ENCODE measurements at regions not wholly inside any gene's neighbourhood (a gene's known extent, or its start where the extent isn't known, plus 50 kb on each side); places are given as distances from the start of the nearest gene placed in this dataset.

GRCh38 chr15:95459273-95459672, 871.2 kb upstream of the NR2F2 start:
- no peak overlapping the region for H3K27ac ChIP-seq (ENCODE audit: low read length)
- H2AFZ ChIP-seq (ENCODE audit: low read length): no peak overlapping the region
- no peak for TF ChIP-seq CTCF (IDR thresholded peaks at IDR 0.05; ENCODE audit: low read length)
- no peak for TF ChIP-seq EZH2phosphoT487 (IDR thresholded peaks at IDR 0.05; ENCODE audit: low read length)
- TF ChIP-seq EZH2 (optimal IDR thresholded peaks at IDR 0.05; ENCODE audit: low read depth, low read length): no peak
- no peaks in the 10 kb centered on the region; the same call in 1 of the 2 replicates for H3K36me3 ChIP-seq (replicated peaks; ENCODE audit: insufficient read depth, low read length)
- H3K9ac ChIP-seq (ENCODE audit: low read length): no peak overlapping the region
- no peaks in the 10 kb centered on the region for H3K9me2 ChIP-seq (replicated peaks; ENCODE audit: insufficient read depth, low read length)
- H3F3A ChIP-seq (ENCODE audit: insufficient read depth, low read length): no peaks in the 10 kb centered on the region
- no peaks in the 10 kb centered on the region for H3K9me3 ChIP-seq (replicated peaks; ENCODE audit: insufficient read depth, low read length)
- no peaks in the 10 kb centered on the region for H3K4me1 ChIP-seq (ENCODE audit: low read length)
- H3K79me2 ChIP-seq (ENCODE audit: low read length): no peaks in the 10 kb centered on the region
- no peak overlapping the region for H3K4me3 ChIP-seq (ENCODE audit: low read length)
- DNase-seq: no peak
- H3K27me3 ChIP-seq (replicated peaks; ENCODE audit: insufficient read depth, low read length): no peaks in the 10 kb centered on the region
- H4K20me1 ChIP-seq (ENCODE audit: insufficient read depth, low read length): no peaks in the 10 kb centered on the region
- no peak overlapping the region for H3K4me2 ChIP-seq (ENCODE audit: low read depth, low read length)

GRCh38 chr15:95464509-95464908, 866.0 kb upstream of the NR2F2 start:
- no peak for TF ChIP-seq CTCF (IDR thresholded peaks at IDR 0.05; ENCODE audit: low read length)
- TF ChIP-seq EZH2phosphoT487 (IDR thresholded peaks at IDR 0.05; ENCODE audit: low read length): no peak
- no peak for TF ChIP-seq EZH2 (optimal IDR thresholded peaks at IDR 0.05; ENCODE audit: low read depth, low read length)
- Histone ChIP-seq H4K20me1 (ENCODE audit: insufficient read depth, low read length) (no peaks in the 10 kb centered on the region), H3K9me2 (replicated peaks; ENCODE audit: insufficient read depth, low read length) (no peaks in the 10 kb centered on the region), H3K79me2 (ENCODE audit: low read length) (no peaks in the 10 kb centered on the region), H3K27me3 (replicated peaks; ENCODE audit: insufficient read depth, low read length) (no peaks in the 10 kb centered on the region), H2AFZ (ENCODE audit: low read length) (no peak overlapping the region), H3K4me1 (ENCODE audit: low read length) (no peaks in the 10 kb centered on the region), H3K4me3 (ENCODE audit: low read length) (no peak overlapping the region), H3K9me3 (replicated peaks; ENCODE audit: insufficient read depth, low read length) (no peaks in the 10 kb centered on the region), H3F3A (ENCODE audit: insufficient read depth, low read length) (no peaks in the 10 kb centered on the region), H3K4me2 (ENCODE audit: low read depth, low read length) (no peak overlapping the region), H3K9ac (ENCODE audit: low read length) (no peak overlapping the region), H3K27ac (ENCODE audit: low read length) (no peak overlapping the region), H3K36me3 (replicated peaks; ENCODE audit: insufficient read depth, low read length) (no peaks in the 10 kb centered on the region; the same call in 1 of the 2 replicates)
- no peak for DNase-seq

DNA sequence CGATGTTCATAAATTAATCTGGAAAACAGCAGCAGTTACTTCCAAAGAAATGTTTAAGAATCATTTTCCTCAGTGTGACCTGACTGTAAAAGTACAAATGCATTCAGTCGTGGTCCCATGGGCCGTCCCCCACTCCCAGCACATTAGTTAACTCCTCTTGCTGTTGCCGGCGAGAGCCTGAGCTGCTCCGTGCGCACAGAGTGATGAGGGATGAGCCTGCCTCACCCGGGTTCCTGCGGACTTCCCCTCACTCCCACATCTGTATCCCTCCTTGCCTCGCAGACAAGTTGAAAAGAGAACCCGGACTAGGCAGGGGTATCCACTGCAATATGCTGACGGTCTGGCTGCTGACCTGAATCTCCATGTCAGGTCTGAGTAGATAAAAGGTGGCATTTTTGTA, 861.7 kb upstream of the NR2F2 start:
- no peaks in the 10 kb centered on the region for H3K79me2 ChIP-seq (ENCODE audit: low read length)
- no peaks in the 10 kb centered on the region for H3F3A ChIP-seq (ENCODE audit: insufficient read depth, low read length)
- H3K4me1 ChIP-seq (ENCODE audit: low read length): no peaks in the 10 kb centered on the region
- no peaks in the 10 kb centered on the region for H3K27me3 ChIP-seq (replicated peaks; ENCODE audit: insufficient read depth, low read length)
- H3K4me2 ChIP-seq (ENCODE audit: low read depth, low read length): no peak overlapping the region
- H3K36me3 ChIP-seq (replicated peaks; ENCODE audit: insufficient read depth, low read length): no peaks in the 10 kb centered on the region
- no peak for DNase-seq
- no peaks in the 10 kb centered on the region for H4K20me1 ChIP-seq (ENCODE audit: insufficient read depth, low read length)
- H2AFZ ChIP-seq (ENCODE audit: low read length): no peak overlapping the region
- TF ChIP-seq EZH2 (optimal IDR thresholded peaks at IDR 0.05; ENCODE audit: low read depth, low read length) (no peak), CTCF (IDR thresholded peaks at IDR 0.05; ENCODE audit: low read length) (no peak), EZH2phosphoT487 (IDR thresholded peaks at IDR 0.05; ENCODE audit: low read length) (no peak)
- no peaks in the 10 kb centered on the region for H3K9me2 ChIP-seq (replicated peaks; ENCODE audit: insufficient read depth, low read length)
- no peaks in the 10 kb centered on the region for H3K9me3 ChIP-seq (replicated peaks; ENCODE audit: insufficient read depth, low read length)
- no peak overlapping the region for H3K27ac ChIP-seq (ENCODE audit: low read length)
- H3K4me3 ChIP-seq (ENCODE audit: low read length): no peak overlapping the region
- H3K9ac ChIP-seq (ENCODE audit: low read length): no peak overlapping the region

Measured in MM.1S (cell line).